Astrocyte (in vitro differentiated cells and primary cell): ENCODE measurements at regions not wholly inside any gene's neighbourhood (a gene's known extent, or its start where the extent isn't known, plus 50 kb on each side); places are given as distances from the start of the nearest gene placed in this dataset.
"Not testable (repeated sequence)": the region's sequence is repeated elsewhere in the genome, so short reads cannot be mapped to it uniquely, and the experiment has no call there.

Experiments used
- DNase-seq: peaks from one replicate; pipeline ENCODE4 v3.0.0-alpha.2; 2010; ENCODE audit warnings: low read depth
- FAIRE-seq: peaks from 2 replicates; lab custom pipeline; 2011; peaks lifted over from hg19 to GRCh38; lab: Jason Lieb, UNC
- H2AFZ ChIP-seq: 2 replicates; pipeline ENCODE4 v1.6.0; 2012; ENCODE audit warnings: low read depth, low read length, inconsistent platforms
- H3K27ac ChIP-seq: 2 replicates; pipeline ENCODE4 v1.5.1; 2011; ENCODE audit warnings: low read depth, low read length, inconsistent platforms
- H3K27me3 ChIP-seq: 2 replicates; pipeline ENCODE4 v1.6.0; 2011; ENCODE audit warnings: low read length, inconsistent platforms; ENCODE audit not compliant: insufficient read depth
- H3K36me3 ChIP-seq: 2 replicates; pipeline ENCODE4 v1.5.1; 2011; ENCODE audit warnings: low read length, inconsistent platforms; ENCODE audit not compliant: insufficient read depth
- H3K4me1 ChIP-seq: 2 replicates; pipeline ENCODE4 v1.5.1; 2011; ENCODE audit warnings: low read length, inconsistent platforms; ENCODE audit not compliant: insufficient read depth
- H3K4me2 ChIP-seq: 2 replicates; pipeline ENCODE4 v1.6.0; 2012; ENCODE audit warnings: low read length, inconsistent platforms
- H3K4me3 ChIP-seq: 2 replicates; pipeline ENCODE4 v1.5.1; 2011; ENCODE audit warnings: low read depth, mild to moderate bottlenecking, low read length, inconsistent platforms; ENCODE audit not compliant: insufficient read depth
- H3K79me2 ChIP-seq: 2 replicates; pipeline ENCODE4 v1.6.0; 2012; ENCODE audit warnings: mild to moderate bottlenecking, low read length, inconsistent platforms; ENCODE audit not compliant: insufficient read depth
- H3K9ac ChIP-seq: 2 replicates; pipeline ENCODE4 v1.6.0; 2012; ENCODE audit warnings: mild to moderate bottlenecking, low read length, inconsistent platforms
- H3K9me3 ChIP-seq: 2 replicates; pipeline ENCODE4 v1.5.1; 2012; ENCODE audit warnings: low read depth, mild to moderate bottlenecking, low read length, inconsistent platforms; ENCODE audit not compliant: insufficient read depth
- H4K20me1 ChIP-seq: 2 replicates; pipeline ENCODE4 v1.6.0; 2012; ENCODE audit warnings: low read length, inconsistent platforms; ENCODE audit not compliant: insufficient read depth
- H3K27ac Mint-ChIP-seq: one replicate; pipeline ENCODE4 v1.8.0; 2021; ENCODE audit warnings: mild to moderate bottlenecking, mixed read lengths; ENCODE audit not compliant: unreplicated experiment
- H3K27me3 Mint-ChIP-seq: one replicate; pipeline ENCODE4 v1.8.0; 2021; ENCODE audit warnings: low read depth, mixed read lengths; ENCODE audit not compliant: unreplicated experiment
- H3K36me3 Mint-ChIP-seq: one replicate; pipeline ENCODE4 v1.8.0; 2021; ENCODE audit warnings: low read depth, mixed read lengths; ENCODE audit not compliant: unreplicated experiment
- H3K4me1 Mint-ChIP-seq: one replicate; pipeline ENCODE4 v1.8.0; 2021; ENCODE audit warnings: low read depth, mixed read lengths; ENCODE audit not compliant: unreplicated experiment
- H3K4me3 Mint-ChIP-seq: one replicate; pipeline ENCODE4 v1.8.0; 2021; ENCODE audit warnings: mild to moderate bottlenecking, moderate library complexity, mixed read lengths; ENCODE audit not compliant: unreplicated experiment
- H3K9me3 Mint-ChIP-seq: one replicate; pipeline ENCODE4 v1.8.0; 2021; ENCODE audit warnings: mild to moderate bottlenecking, mixed read lengths; ENCODE audit not compliant: unreplicated experiment
- CTCF ChIP-seq: IDR thresholded peaks from 2 replicates; pipeline ENCODE4 v1.5.1; 2011; ENCODE audit warnings: low read depth, mild to moderate bottlenecking, inconsistent platforms, low read length, moderate library complexity; ENCODE audit not compliant: insufficient read depth
- EZH2 ChIP-seq: IDR thresholded peaks from 2 replicates; pipeline ENCODE4 v1.6.1; 2012; ENCODE audit warnings: mild to moderate bottlenecking, low read length, inconsistent platforms; ENCODE audit not compliant: insufficient read depth

DNA sequence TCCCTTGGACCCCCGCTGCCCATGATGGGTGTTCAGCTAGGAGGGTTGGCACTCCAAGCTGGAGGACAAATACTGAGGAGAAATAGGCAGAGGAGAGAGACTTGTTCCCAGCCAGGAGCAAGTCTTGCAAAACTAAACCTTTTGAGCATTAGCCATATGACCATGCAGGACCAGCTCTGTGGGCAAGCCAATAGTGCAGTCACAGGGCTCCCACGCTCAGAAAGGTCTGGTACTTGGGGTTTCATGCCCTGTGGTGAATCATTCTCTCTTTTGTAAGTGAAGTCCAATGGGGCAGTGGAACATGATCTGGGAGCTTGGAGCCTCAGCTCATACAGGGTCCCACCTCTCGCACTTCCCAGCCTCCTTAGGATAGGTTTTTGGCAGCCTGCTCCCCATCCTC, 300.9 kb downstream of the BCOR start:
- H3K4me3 ChIP-seq, result no peak overlapping the region
- no peak overlapping the region for H3K4me2 ChIP-seq
- no peaks in the 10 kb centered on the region for H3K27me3 ChIP-seq
- Mint-ChIP-seq H3K27ac (no peak overlapping the region), H3K36me3 (no peaks in the 10 kb centered on the region), H3K9me3 (no peaks in the 10 kb centered on the region), H3K4me1 (peaks cover 3% of the 10 kb centered on the region), H3K27me3 (peaks cover 4% of the 10 kb centered on the region), H3K4me3 (no peak overlapping the region)
- no peak overlapping the region for H3K9ac ChIP-seq
- H3K79me2 ChIP-seq, result no peaks in the 10 kb centered on the region
- TF ChIP-seq EZH2 (no peak), CTCF (no peak)
- H3K9me3 ChIP-seq, result no peaks in the 10 kb centered on the region
- no peak overlapping the region for H3K27ac ChIP-seq
- no peaks in the 10 kb centered on the region for H4K20me1 ChIP-seq
- no peaks in the 10 kb centered on the region for H3K4me1 ChIP-seq
- H2AFZ ChIP-seq, result no peak overlapping the region
- DNase-seq, result no peak
- H3K36me3 ChIP-seq, result no peaks in the 10 kb centered on the region
- no peak for FAIRE-seq

GRCh38 chrX:39798488-39798887, 299.3 kb downstream of the BCOR start:
- H3K9me3 Mint-ChIP-seq, H3K4me1 ChIP-seq, H3K4me2 ChIP-seq, DNase-seq, H3K27ac ChIP-seq, H3K9ac ChIP-seq, H3K36me3 ChIP-seq, H4K20me1 ChIP-seq, H3K27me3 Mint-ChIP-seq, H3K27ac Mint-ChIP-seq, H3K4me3 ChIP-seq, H3K27me3 ChIP-seq, FAIRE-seq, H3K4me3 Mint-ChIP-seq, H3K36me3 Mint-ChIP-seq, H3K4me1 Mint-ChIP-seq, H3K79me2 ChIP-seq, H3K9me3 ChIP-seq, H2AFZ ChIP-seq: not testable (repeated sequence)

DNA sequence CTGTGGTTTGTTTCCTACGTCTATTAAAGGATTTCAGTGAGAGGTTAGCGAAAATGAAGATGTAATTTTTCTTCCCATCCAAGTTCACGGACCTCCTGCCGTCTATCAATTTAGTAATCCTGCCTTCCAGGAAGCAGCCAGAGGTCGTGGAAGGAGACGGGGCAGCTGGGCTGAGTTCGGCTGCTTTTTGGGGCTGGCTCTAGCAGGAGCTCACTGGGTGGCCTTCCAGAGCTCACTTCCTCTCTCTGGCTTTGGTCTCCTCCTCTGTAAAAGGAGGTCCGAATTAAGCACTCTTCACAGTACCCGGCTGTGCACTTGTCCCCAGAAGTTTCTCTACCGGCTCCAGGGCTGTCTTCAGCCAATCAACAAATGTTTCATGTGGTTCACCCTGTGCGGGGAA, 295.4 kb downstream of the BCOR start:
- Mint-ChIP-seq H3K4me1 (peaks cover 3% of the 10 kb centered on the region), H3K4me3 (no peak overlapping the region), H3K9me3 (no peaks in the 10 kb centered on the region), H3K27me3 (no peaks in the 10 kb centered on the region), H3K36me3 (no peaks in the 10 kb centered on the region), H3K27ac (no peak overlapping the region)
- TF ChIP-seq EZH2 (no peak), CTCF (no peak)
- Histone ChIP-seq H3K9ac (no peak overlapping the region), H3K79me2 (no peaks in the 10 kb centered on the region), H4K20me1 (no peaks in the 10 kb centered on the region), H3K4me2 (no peak overlapping the region), H3K4me3 (no peak overlapping the region), H3K27me3 (no peaks in the 10 kb centered on the region), H3K27ac (no peak overlapping the region), H3K36me3 (no peaks in the 10 kb centered on the region), H3K9me3 (no peaks in the 10 kb centered on the region), H3K4me1 (no peaks in the 10 kb centered on the region), H2AFZ (no peak overlapping the region)
- FAIRE-seq (no peak), DNase-seq (no peak)
